DOHH2 (cell line): ENCODE measurements at regions not wholly inside any gene's neighbourhood (a gene's known extent, or its start where the extent isn't known, plus 50 kb on each side); places are given as distances from the start of the nearest gene placed in this dataset.

Experiments used
- H3F3A ChIP-seq: fragments of 200-600 bp; sonication (generic), shearing (Covaris generic); 2 replicates; pipeline ENCODE4 v1.6.0; 2016; ENCODE audit warnings: antibody characterized with exemption, mild to moderate bottlenecking; ENCODE audit not compliant: control insufficient read depth, insufficient read depth
- H3K27ac ChIP-seq: fragments of 200-600 bp; sonication (generic); 2 replicates; pipeline ENCODE4 v1.5.1; 2014; ENCODE audit warnings: low read depth, mild to moderate bottlenecking, low read length, moderate library complexity
- H3K27me3 ChIP-seq: fragments of 200-600 bp; sonication (generic); 2 replicates; pipeline ENCODE4 v1.6.1; 2014; ENCODE audit warnings: mild to moderate bottlenecking, low read length, mixed read lengths; ENCODE audit not compliant: control insufficient read depth
- H3K36me3 ChIP-seq: fragments of 200-600 bp; sonication (generic); 2 replicates; pipeline ENCODE4 v1.6.1; 2014; ENCODE audit warnings: mild to moderate bottlenecking, low read length, moderate library complexity, mixed read lengths; ENCODE audit not compliant: control insufficient read depth
- H3K4me1 ChIP-seq: fragments of 200-600 bp; sonication (generic); 2 replicates; pipeline ENCODE4 v1.6.1; 2014; ENCODE audit warnings: mild to moderate bottlenecking, low read length, mixed read lengths; ENCODE audit not compliant: control insufficient read depth
- H3K4me2 ChIP-seq: fragments of 200-600 bp; sonication (generic); 2 replicates; pipeline ENCODE4 v1.6.0; 2014; ENCODE audit warnings: mild to moderate bottlenecking, low read length, moderate library complexity
- H3K4me3 ChIP-seq: fragments of 200-600 bp; sonication (generic); 2 replicates; pipeline ENCODE4 v1.5.1; 2014; ENCODE audit warnings: mild to moderate bottlenecking, low read length, mixed read lengths
- H3K79me2 ChIP-seq: fragments of 200-600 bp; sonication (generic); 2 replicates; pipeline ENCODE4 v1.6.1; 2014; ENCODE audit warnings: mild to moderate bottlenecking, low read length, mixed read lengths; ENCODE audit not compliant: control insufficient read depth
- H3K9me2 ChIP-seq: fragments of 200-600 bp; sonication (generic); replicated peaks from 2 replicates; pipeline ENCODE4 v1.6.1; 2014; ENCODE audit warnings: mild to moderate bottlenecking, low read length, mixed read lengths; ENCODE audit not compliant: control insufficient read depth
- H3K9me3 ChIP-seq: fragments of 200-600 bp; sonication (generic); 2 replicates; pipeline ENCODE4 v1.6.1; 2014; ENCODE audit warnings: antibody characterized with exemption, low read length, mixed read lengths; ENCODE audit not compliant: control insufficient read depth, insufficient read depth
- H4K20me1 ChIP-seq: fragments of 200-600 bp; sonication (generic); 2 replicates; pipeline ENCODE4 v1.6.0; 2014; ENCODE audit warnings: low read depth, mild to moderate bottlenecking, antibody characterized with exemption, low read length, moderate library complexity; ENCODE audit not compliant: control insufficient read depth, insufficient read depth
- EZH2phosphoT487 ChIP-seq: fragments of 200-600 bp; sonication (generic); IDR thresholded peaks from 2 replicates; pipeline ENCODE4 v1.6.1; 2017; ENCODE audit warnings: borderline replicate concordance, mild to moderate bottlenecking, antibody characterized with exemption, low read length, moderate library complexity, mixed read lengths
- TF ChIP-seq, protein P1 (sequence below): fragments of 200-600 bp; sonication (generic); IDR thresholded peaks from one replicate; pipeline ENCODE4 v1.5.1; 2014; ENCODE audit warnings: antibody characterized with exemption, mild to moderate bottlenecking, low read depth, low read length; ENCODE audit not compliant: poor library complexity, severe bottlenecking

DNA sequence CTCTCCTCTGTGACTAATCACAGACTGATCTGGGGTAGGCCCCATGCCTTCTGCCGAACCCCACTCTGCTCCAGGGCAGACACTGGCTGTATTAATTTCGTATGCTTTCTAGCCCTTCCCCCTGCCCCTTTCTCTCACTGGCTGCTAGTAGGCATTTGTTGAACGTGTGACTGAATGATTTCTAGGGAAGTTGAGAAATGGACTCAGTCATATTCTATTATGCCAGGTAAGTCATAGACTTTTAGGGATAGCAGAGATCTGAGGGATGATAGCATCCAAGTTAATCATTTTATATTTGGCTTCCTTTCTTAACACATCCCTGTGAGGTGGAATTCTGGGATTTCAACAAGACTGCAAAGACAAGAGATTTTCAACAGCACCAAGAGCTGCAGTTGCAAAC, 166.4 kb downstream of the FGF9 start:
- Histone ChIP-seq H3F3A (no peaks in the 10 kb centered on the region), H3K9me2 (no peaks in the 10 kb centered on the region), H3K4me1 (no peaks in the 10 kb centered on the region), H3K9me3 (peaks cover 7% of the 10 kb centered on the region; the same call in 1 of the 2 replicates), H4K20me1 (no peaks in the 10 kb centered on the region), H3K4me3 (no peak overlapping the region), H3K36me3 (no peaks in the 10 kb centered on the region), H3K79me2 (no peaks in the 10 kb centered on the region), H3K4me2 (no peak overlapping the region), H3K27me3 (no peaks in the 10 kb centered on the region), H3K27ac (no peak overlapping the region)
- no peak for TF ChIP-seq EZH2phosphoT487
- TF ChIP-seq, protein P1, sequence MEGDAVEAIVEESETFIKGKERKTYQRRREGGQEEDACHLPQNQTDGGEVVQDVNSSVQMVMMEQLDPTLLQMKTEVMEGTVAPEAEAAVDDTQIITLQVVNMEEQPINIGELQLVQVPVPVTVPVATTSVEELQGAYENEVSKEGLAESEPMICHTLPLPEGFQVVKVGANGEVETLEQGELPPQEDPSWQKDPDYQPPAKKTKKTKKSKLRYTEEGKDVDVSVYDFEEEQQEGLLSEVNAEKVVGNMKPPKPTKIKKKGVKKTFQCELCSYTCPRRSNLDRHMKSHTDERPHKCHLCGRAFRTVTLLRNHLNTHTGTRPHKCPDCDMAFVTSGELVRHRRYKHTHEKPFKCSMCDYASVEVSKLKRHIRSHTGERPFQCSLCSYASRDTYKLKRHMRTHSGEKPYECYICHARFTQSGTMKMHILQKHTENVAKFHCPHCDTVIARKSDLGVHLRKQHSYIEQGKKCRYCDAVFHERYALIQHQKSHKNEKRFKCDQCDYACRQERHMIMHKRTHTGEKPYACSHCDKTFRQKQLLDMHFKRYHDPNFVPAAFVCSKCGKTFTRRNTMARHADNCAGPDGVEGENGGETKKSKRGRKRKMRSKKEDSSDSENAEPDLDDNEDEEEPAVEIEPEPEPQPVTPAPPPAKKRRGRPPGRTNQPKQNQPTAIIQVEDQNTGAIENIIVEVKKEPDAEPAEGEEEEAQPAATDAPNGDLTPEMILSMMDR: no peak

DNA sequence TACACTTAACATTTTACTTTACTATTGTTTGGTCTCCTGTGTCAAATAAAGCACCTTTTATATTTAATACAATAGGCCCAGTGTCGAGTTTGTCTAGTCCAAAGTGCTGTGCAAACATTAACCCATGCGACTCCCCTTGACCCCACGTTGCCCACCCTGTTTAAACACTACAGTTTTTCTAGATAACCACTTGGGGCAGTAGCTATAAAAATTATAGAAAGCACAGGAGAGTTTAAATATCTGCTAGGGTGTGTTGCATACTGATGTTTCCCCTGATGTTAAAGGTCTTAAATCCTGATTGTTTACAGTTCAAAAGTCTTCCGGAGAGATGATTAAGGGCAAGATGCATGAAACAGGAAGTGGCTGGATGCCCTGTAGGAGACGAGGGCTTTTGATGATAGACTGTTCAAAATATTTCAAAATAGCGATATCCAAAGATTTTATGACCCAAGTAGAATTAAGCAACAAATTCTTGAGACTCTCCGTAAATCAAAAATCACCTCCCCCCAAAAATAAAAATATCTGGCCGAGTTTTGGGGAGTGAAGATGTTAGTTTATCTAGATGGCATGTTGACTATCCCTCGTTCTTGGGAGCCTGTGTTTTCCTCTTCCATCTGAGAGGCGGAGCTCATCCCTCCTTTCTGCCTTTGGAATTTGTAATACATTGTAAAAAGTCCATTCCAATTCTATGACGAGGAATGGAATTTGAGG, 167.1 kb downstream of the FGF9 start:
- Histone ChIP-seq H3K79me2 (no peaks in the 10 kb centered on the region), H3K9me2 (no peaks in the 10 kb centered on the region), H3K9me3 (peaks cover under 1% of the 10 kb centered on the region; the same call in 1 of the 2 replicates), H3F3A (no peaks in the 10 kb centered on the region), H3K27me3 (no peaks in the 10 kb centered on the region), H3K36me3 (no peaks in the 10 kb centered on the region), H3K4me2 (no peak overlapping the region), H4K20me1 (no peaks in the 10 kb centered on the region), H3K27ac (no peak overlapping the region), H3K4me3 (no peak overlapping the region), H3K4me1 (no peaks in the 10 kb centered on the region)
- no peak for TF ChIP-seq EZH2phosphoT487

DNA sequence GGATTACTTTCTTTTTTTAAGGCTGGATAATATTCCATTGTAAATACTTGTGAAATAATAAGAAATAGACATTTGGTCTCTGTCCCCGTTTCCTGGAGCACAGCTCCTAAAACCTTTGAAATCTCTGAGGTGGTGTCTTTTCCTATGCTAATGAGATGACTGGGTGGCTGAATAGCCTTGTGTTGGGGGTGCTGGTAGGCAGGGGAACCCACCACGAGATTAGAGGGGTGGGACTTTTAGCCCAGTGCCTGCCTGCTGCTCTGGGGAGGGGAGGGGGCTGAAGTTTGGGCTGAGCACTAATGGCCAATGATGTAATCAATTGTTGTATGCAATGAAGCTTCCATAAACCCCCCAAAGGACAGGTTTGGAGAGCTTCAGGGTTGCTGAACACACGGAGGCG, 175.7 kb downstream of the FGF9 start:
- Histone ChIP-seq H3K4me2 (no peak overlapping the region), H3F3A (no peaks in the 10 kb centered on the region), H3K4me3 (no peak overlapping the region), H3K4me1 (no peaks in the 10 kb centered on the region), H3K9me3 (no peaks in the 10 kb centered on the region), H3K27me3 (no peaks in the 10 kb centered on the region), H4K20me1 (no peaks in the 10 kb centered on the region), H3K9me2 (no peaks in the 10 kb centered on the region), H3K27ac (no peak overlapping the region), H3K79me2 (no peaks in the 10 kb centered on the region), H3K36me3 (no peaks in the 10 kb centered on the region)
- TF ChIP-seq, protein P1: no peak
- no peak for TF ChIP-seq EZH2phosphoT487

DNA sequence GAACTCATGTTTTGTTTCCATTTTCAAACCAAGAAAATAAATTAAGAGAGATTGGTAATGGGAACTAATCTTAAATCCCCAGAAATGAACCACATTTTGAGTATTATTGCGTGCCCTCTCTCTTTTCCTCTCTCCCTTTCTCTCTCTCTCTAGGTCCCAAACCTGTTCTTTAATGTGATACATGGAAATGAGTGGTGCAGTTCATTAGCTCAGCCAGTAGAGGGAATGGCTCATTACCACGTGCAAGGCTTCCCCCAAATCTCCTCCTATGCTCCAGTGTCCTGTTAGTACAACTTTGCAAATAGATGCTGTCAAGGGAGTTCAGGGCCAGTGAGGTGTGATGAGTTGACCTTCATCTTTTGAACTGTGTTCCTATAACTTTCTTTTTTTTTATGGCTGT, 178.4 kb downstream of the FGF9 start:
- no peaks in the 10 kb centered on the region for H3F3A ChIP-seq
- no peaks in the 10 kb centered on the region for H3K79me2 ChIP-seq
- no peaks in the 10 kb centered on the region for H3K4me1 ChIP-seq
- H4K20me1 ChIP-seq: no peaks in the 10 kb centered on the region
- no peak overlapping the region for H3K4me3 ChIP-seq
- H3K36me3 ChIP-seq: no peaks in the 10 kb centered on the region
- TF ChIP-seq, protein P1: peak; percentile 45
- TF ChIP-seq EZH2phosphoT487: no peak
- no peaks in the 10 kb centered on the region for H3K27me3 ChIP-seq
- no peak overlapping the region for H3K4me2 ChIP-seq
- H3K9me2 ChIP-seq: no peaks in the 10 kb centered on the region
- H3K9me3 ChIP-seq: no peaks in the 10 kb centered on the region
- H3K27ac ChIP-seq: no peak overlapping the region
